ENCODE measurements at regions not wholly inside any gene's neighbourhood (a gene's known extent, or its start where the extent isn't known, plus 50 kb on each side); places are given as distances from the start of the nearest gene placed in this dataset.

DNA sequence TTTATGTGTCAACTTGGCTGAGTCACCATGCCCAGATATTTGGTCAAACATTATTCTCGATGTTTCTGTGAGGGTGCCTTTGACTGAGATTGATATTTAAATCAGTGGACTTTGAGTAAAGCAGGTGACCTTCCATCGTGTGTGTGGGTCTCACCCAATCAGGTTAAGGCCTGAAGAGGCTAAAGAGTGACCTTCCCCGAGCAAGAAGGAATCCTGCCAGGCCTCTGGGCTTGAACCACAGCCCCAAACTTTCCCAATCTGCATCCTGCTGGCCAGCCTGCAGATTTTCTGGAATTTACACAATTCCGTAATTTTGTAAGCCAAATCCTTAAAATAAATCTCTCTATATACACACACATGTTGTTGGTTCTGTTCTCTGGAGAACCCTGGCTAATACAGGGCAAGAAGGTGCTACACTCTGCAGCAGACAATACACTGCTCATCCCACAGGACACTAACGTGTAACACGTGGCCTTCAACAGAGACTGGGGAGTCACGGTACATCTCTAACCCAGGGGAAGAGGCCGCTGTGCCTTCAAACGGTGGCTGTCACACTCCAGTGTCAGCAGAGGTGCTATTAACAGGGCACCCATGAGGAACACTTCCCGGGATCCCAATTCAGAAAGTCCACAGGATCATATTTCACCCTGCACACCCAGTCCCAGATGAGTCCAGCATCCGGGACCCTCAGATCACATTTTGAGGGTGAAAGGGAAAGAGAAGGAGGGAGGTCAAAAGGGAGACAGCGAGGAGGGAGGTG, 113.1 kb upstream of the ID2 start:
- no peak for ATAC-seq (ENCODE audit: insufficient number of reproducible peaks, low FRiP score, low read depth)

DNA sequence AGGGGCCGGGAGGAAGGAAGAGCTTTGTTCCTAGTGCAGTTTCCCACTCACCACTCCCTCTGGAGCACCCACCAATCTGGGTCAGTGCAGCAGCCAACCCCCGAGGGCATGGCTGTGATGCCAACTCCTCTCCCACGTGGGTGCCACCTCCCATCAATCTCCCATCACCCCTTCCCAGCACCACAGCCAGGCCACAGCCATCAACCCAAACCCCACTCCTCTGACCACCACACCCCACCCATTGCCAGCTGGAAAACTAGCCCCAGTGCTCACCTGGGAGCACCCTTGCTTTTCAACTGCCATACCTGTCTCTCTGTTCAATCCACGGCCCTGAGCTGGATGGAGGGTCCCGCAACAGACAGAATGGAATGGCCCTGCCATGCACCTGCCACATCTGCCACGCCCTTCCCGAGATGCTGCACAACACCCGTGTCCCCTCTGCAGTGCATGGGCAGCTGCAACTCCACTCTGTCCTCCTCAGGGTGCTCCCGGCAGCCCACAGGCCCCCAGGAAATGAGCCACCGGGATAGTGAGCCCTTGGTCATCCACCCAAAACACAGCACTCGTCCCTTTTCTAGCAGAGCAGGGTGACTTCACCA, 112.4 kb upstream of the ID2 start:
- ATAC-seq (ENCODE audit: insufficient number of reproducible peaks, low FRiP score, low read depth): no peak
- no peaks in the 10 kb centered on the region for H3K36me3 ChIP-seq
- H3K4me1 ChIP-seq (ENCODE audit: control insufficient read depth in 1 of 2, low read depth in 2 of 2): no peaks in the 10 kb centered on the region
- no peak overlapping the region for H3K27ac ChIP-seq
- H3K27me3 ChIP-seq (replicated peaks; ENCODE audit: insufficient read depth): no peaks in the 10 kb centered on the region
- no peak overlapping the region for H3K4me3 ChIP-seq
- DNase-seq (ENCODE audit: low spot score): no peak
- no peaks in the 10 kb centered on the region for H3K9me3 ChIP-seq
- TF ChIP-seq, protein P1, sequence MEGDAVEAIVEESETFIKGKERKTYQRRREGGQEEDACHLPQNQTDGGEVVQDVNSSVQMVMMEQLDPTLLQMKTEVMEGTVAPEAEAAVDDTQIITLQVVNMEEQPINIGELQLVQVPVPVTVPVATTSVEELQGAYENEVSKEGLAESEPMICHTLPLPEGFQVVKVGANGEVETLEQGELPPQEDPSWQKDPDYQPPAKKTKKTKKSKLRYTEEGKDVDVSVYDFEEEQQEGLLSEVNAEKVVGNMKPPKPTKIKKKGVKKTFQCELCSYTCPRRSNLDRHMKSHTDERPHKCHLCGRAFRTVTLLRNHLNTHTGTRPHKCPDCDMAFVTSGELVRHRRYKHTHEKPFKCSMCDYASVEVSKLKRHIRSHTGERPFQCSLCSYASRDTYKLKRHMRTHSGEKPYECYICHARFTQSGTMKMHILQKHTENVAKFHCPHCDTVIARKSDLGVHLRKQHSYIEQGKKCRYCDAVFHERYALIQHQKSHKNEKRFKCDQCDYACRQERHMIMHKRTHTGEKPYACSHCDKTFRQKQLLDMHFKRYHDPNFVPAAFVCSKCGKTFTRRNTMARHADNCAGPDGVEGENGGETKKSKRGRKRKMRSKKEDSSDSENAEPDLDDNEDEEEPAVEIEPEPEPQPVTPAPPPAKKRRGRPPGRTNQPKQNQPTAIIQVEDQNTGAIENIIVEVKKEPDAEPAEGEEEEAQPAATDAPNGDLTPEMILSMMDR (IDR thresholded peaks at IDR 0.05): no peak

More for the DNA sequence above, 113.1 kb upstream of the ID2 start:
- Histone ChIP-seq H3K27me3 (replicated peaks; ENCODE audit: insufficient read depth) (no peaks in the 10 kb centered on the region), H3K27ac (no peak overlapping the region), H3K4me3 (no peak overlapping the region), H3K4me1 (ENCODE audit: control insufficient read depth in 1 of 2, low read depth in 2 of 2) (no peaks in the 10 kb centered on the region), H3K9me3 (no peaks in the 10 kb centered on the region), H3K36me3 (no peaks in the 10 kb centered on the region)
- TF ChIP-seq, protein P1 (IDR thresholded peaks at IDR 0.05): no peak
- DNase-seq (ENCODE audit: low spot score): no peak

DNA sequence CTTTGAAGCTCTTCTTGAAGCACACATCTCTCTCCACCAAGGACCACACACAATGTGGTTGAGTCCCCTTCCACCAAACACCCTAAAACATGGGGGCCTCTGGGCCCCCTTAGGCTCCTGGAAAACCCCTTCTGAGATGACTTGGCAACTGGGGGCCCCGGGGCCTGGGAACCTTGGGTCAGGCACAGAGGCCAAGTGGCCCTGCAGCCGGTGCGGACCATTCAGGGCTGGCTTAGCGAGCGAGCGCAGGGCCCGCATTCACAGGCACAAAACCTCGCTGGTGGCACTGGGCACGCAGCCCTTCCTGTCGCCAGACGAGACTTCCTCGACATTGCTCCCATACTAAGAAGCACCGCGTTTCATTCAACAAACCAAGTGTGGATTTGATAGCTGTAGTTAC, 111.2 kb upstream of the ID2 start:
- no peaks in the 10 kb centered on the region for H3K36me3 ChIP-seq
- no peaks in the 10 kb centered on the region for H3K27me3 ChIP-seq (replicated peaks; ENCODE audit: insufficient read depth)
- H3K27ac ChIP-seq: no peak overlapping the region
- peaks cover 5 to 7% of the 10 kb centered on the region in 2 donors for H3K4me1 ChIP-seq (ENCODE audit: control insufficient read depth in 1 of 2, low read depth in 2 of 2)
- DNase-seq (ENCODE audit: low spot score) (no peak), ATAC-seq (ENCODE audit: insufficient number of reproducible peaks, low FRiP score, low read depth) (no peak)
- no peaks in the 10 kb centered on the region for H3K9me3 ChIP-seq
- H3K4me3 ChIP-seq: no peak overlapping the region
- TF ChIP-seq, protein P1 (IDR thresholded peaks at IDR 0.05): no peak

DNA sequence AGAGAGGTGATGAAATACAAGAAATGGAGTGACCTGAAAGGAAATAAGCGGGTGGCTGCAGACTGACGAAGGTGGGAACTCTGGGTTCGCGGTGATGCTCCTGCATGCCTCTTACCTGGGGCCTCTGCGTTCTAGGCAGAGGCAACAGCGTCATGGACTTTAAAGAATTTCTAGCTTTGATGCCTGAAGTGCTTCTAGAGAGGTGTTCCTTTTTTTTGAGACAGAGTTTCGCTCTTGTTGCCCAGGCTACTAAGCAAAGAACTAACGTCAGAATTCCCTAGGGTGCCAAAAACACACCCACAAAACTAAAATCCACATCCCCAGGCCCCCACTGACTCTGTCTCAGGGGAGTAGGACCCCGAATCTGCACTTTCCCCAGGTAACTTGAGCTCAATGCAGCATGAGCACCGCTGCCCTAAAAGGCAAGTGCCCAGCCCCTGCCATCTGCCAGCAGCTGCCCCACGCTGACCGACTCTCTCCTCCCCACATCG, 110.5 kb upstream of the ID2 start:
- TF ChIP-seq, protein P1 (IDR thresholded peaks at IDR 0.05): no peak
- no peaks in the 10 kb centered on the region for H3K9me3 ChIP-seq
- no peaks in the 10 kb centered on the region for H3K27me3 ChIP-seq (replicated peaks; ENCODE audit: insufficient read depth)
- H3K36me3 ChIP-seq: no peaks in the 10 kb centered on the region
- H3K27ac ChIP-seq: no peak overlapping the region
- ATAC-seq (ENCODE audit: insufficient number of reproducible peaks, low FRiP score, low read depth) (no peak), DNase-seq (ENCODE audit: low spot score) (no peak)
- peaks cover 5 to 7% of the 10 kb centered on the region in 2 donors for H3K4me1 ChIP-seq (ENCODE audit: control insufficient read depth in 1 of 2, low read depth in 2 of 2)
- no peak overlapping the region for H3K4me3 ChIP-seq

DNA sequence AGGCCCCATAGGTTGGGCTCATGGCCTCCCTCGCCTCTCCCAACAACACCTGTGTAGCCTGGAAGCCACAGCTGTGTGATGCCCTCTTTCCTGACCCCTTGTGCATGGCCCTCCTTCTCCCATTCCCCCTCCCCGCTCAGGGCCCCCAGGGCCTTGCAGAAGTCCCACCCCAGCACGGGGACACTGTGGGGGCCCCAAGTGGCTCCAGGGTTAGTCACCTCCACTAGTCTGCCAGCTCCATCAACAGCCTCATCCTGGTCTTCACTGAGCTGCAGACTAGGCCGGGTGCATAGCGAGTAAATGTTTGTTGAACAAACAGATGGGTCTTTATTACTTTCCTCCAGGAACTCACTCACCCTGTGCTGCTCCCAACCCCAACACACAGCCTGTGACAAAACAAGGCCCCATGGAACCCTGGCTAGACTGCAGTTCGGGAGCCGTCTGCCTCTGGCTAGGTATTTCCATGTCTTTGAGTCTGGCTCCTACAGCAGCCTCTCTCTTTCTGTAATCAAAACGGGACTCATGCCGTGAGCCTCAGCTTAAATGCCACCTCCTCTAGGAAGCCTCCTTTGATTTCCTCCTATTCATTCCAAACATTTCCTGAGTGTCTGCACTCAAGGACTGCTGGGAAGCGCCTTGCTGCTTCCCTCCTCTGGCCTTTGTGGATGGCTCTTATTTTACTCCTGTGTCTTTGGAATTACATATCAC, 109.9 kb upstream of the ID2 start:
- Histone ChIP-seq H3K27me3 (replicated peaks; ENCODE audit: insufficient read depth) (no peaks in the 10 kb centered on the region), H3K36me3 (no peaks in the 10 kb centered on the region), H3K4me1 (ENCODE audit: control insufficient read depth in 1 of 2, low read depth in 2 of 2) (peaks cover 5 to 7% of the 10 kb centered on the region in 2 donors), H3K9me3 (no peaks in the 10 kb centered on the region), H3K4me3 (no peak overlapping the region), H3K27ac (no peak overlapping the region)
- TF ChIP-seq, protein P1 (IDR thresholded peaks at IDR 0.05): no peak
- ATAC-seq (ENCODE audit: insufficient number of reproducible peaks, low FRiP score, low read depth) (no peak), DNase-seq (ENCODE audit: low spot score) (no peak)

Data from thoracic aorta (tissue), 2 donors.